ENCODE measurements at regions not wholly inside any gene's neighbourhood (a gene's known extent, or its start where the extent isn't known, plus 50 kb on each side); places are given as distances from the start of the nearest gene placed in this dataset.

DNA sequence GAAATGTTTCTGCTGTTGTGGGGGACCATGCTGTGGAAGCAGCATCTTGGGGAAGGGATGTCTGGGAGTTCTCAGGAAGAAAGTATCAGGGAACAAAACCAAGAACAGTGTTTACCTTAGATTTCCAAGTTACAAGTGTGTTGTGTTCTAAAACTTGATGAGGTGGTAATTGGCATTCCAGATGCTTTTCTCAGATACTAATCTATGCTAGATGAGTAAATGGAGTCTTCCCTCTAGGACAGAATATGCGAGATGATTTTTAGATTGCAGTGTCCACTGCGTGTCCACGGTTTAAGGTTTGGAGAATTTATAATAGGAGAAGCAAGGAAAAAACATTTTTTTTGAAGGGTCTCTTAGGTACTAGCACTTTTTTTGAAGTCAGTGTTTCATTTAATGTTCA lies 436.5 kb downstream of the PCNX1 start:
- TF ChIP-seq, protein P1, sequence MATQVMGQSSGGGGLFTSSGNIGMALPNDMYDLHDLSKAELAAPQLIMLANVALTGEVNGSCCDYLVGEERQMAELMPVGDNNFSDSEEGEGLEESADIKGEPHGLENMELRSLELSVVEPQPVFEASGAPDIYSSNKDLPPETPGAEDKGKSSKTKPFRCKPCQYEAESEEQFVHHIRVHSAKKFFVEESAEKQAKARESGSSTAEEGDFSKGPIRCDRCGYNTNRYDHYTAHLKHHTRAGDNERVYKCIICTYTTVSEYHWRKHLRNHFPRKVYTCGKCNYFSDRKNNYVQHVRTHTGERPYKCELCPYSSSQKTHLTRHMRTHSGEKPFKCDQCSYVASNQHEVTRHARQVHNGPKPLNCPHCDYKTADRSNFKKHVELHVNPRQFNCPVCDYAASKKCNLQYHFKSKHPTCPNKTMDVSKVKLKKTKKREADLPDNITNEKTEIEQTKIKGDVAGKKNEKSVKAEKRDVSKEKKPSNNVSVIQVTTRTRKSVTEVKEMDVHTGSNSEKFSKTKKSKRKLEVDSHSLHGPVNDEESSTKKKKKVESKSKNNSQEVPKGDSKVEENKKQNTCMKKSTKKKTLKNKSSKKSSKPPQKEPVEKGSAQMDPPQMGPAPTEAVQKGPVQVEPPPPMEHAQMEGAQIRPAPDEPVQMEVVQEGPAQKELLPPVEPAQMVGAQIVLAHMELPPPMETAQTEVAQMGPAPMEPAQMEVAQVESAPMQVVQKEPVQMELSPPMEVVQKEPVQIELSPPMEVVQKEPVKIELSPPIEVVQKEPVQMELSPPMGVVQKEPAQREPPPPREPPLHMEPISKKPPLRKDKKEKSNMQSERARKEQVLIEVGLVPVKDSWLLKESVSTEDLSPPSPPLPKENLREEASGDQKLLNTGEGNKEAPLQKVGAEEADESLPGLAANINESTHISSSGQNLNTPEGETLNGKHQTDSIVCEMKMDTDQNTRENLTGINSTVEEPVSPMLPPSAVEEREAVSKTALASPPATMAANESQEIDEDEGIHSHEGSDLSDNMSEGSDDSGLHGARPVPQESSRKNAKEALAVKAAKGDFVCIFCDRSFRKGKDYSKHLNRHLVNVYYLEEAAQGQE (IDR thresholded peaks at IDR 0.05; ENCODE audit: insufficient read depth in 1 of 2, low read depth in 2 of 2, low read length in 2 of 2): no peak
- TF ChIP-seq TAF1 (IDR thresholded peaks at IDR 0.05; ENCODE audit: borderline replicate concordance, insufficient read depth, low read length): no peak
- TF ChIP-seq SIN3A (IDR thresholded peaks at IDR 0.05; ENCODE audit: borderline replicate concordance, insufficient read depth, low read length): no peak
- no peak for TF ChIP-seq FOXP2 (optimal IDR thresholded peaks at IDR 0.05; ENCODE audit: borderline replicate concordance, extremely low read depth, extremely low read length, insufficient read depth)
- TF ChIP-seq POLR2AphosphoS5 (IDR thresholded peaks at IDR 0.05; ENCODE audit: low read depth, low read length): no peak

DNA sequence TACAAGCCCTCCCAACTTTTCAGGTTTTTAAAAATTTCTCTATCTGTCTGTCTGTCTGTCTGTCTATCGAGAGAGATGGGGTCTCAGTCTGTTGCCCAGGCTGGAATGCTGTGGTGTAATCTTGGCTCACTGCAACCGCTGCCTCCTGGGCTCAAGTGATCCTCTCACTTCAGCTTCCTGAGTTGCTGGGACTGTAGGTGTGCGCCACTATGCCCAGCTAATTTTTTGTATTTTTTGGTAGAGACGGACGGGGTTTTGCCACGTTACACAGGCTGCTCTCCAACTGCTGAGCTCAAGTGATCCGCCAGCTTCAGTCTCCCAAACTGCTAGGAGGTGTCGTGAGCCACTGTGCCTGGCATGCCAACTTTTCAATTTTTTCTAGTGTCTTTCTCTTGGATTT lies 437.2 kb downstream of the PCNX1 start:
- TF ChIP-seq SIN3A (IDR thresholded peaks at IDR 0.05; ENCODE audit: borderline replicate concordance, insufficient read depth, low read length) (no peak), TAF1 (IDR thresholded peaks at IDR 0.05; ENCODE audit: borderline replicate concordance, insufficient read depth, low read length) (no peak), POLR2AphosphoS5 (IDR thresholded peaks at IDR 0.05; ENCODE audit: low read depth, low read length) (no peak), FOXP2 (optimal IDR thresholded peaks at IDR 0.05; ENCODE audit: borderline replicate concordance, extremely low read depth, extremely low read length, insufficient read depth) (no peak)
- TF ChIP-seq, protein P1 (IDR thresholded peaks at IDR 0.05; ENCODE audit: insufficient read depth in 1 of 2, low read depth in 2 of 2, low read length in 2 of 2): no peak

DNA sequence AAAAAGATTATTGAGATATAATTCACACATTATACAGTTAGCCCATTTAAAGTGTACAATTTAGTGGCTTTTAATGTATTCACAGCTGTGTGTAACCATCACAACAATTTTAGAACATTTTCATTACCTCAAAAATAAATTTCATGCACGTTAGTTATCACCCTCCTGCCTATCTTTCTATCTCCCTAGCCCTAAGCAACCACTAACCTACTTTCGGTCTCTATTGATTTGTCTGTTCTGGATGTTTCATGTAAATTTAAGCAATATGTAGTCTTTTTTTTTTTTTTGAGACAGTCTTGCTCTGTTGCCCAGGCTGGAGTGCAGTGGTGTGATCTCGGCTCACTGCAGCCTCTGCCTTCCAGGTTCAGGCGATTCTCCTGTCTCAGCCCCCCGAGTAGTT lies 439.4 kb downstream of the PCNX1 start:
- TF ChIP-seq POLR2AphosphoS5 (IDR thresholded peaks at IDR 0.05; ENCODE audit: low read depth, low read length) (no peak), TAF1 (IDR thresholded peaks at IDR 0.05; ENCODE audit: borderline replicate concordance, insufficient read depth, low read length) (no peak), FOXP2 (optimal IDR thresholded peaks at IDR 0.05; ENCODE audit: borderline replicate concordance, extremely low read depth, extremely low read length, insufficient read depth) (no peak), SIN3A (IDR thresholded peaks at IDR 0.05; ENCODE audit: borderline replicate concordance, insufficient read depth, low read length) (no peak)
- TF ChIP-seq, protein P1 (IDR thresholded peaks at IDR 0.05; ENCODE audit: insufficient read depth in 1 of 2, low read depth in 2 of 2, low read length in 2 of 2): no peak

DNA sequence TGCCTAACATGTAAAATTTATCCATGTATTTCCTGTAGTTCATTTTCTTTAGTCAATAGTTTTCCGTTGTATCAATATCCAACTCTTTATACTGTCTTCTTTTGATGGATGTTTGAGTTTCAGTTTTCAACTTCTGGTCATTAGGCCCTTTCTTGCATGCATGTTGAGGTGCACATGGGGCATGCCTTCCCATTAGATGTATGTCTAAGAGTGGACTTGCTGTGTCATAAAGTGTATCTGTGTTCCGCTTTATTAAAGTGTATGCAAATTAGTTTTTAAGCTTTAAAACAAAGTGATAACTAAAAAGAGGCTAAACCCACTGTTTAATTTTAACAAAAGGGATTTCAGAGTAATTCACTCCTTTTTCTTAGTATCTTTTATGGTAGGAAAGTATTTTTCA lies 441.1 kb downstream of the PCNX1 start:
- no peak for TF ChIP-seq POLR2AphosphoS5 (IDR thresholded peaks at IDR 0.05; ENCODE audit: low read depth, low read length)
- no peak for TF ChIP-seq SIN3A (IDR thresholded peaks at IDR 0.05; ENCODE audit: borderline replicate concordance, insufficient read depth, low read length)
- no peak for TF ChIP-seq TAF1 (IDR thresholded peaks at IDR 0.05; ENCODE audit: borderline replicate concordance, insufficient read depth, low read length)
- TF ChIP-seq, protein P1 (IDR thresholded peaks at IDR 0.05; ENCODE audit: insufficient read depth in 1 of 2, low read depth in 2 of 2, low read length in 2 of 2): no peak
- TF ChIP-seq FOXP2 (optimal IDR thresholded peaks at IDR 0.05; ENCODE audit: borderline replicate concordance, extremely low read depth, extremely low read length, insufficient read depth): no peak

DNA sequence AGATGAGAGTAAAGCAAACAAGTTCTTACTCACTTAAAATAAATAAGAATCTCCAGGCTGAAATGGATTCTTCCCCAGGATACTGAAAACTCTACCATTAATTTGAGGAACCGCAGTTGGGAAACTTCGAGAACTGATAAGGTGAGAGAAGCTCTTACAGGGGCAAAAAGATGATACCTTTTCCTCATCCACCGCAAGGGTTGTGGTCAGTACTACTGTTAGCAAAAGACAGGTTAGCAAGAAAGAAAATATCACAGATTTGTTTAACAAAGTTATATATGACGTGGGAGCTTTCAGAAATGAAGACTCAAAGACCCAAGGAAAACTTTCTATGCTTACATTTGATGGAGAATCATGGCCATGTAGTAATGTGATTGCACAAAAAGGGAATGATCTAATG lies 441.6 kb downstream of the PCNX1 start:
- TF ChIP-seq, protein P1 (IDR thresholded peaks at IDR 0.05; ENCODE audit: insufficient read depth in 1 of 2, low read depth in 2 of 2, low read length in 2 of 2): no peak
- no peak for TF ChIP-seq FOXP2 (optimal IDR thresholded peaks at IDR 0.05; ENCODE audit: borderline replicate concordance, extremely low read depth, extremely low read length, insufficient read depth)
- no peak for TF ChIP-seq SIN3A (IDR thresholded peaks at IDR 0.05; ENCODE audit: borderline replicate concordance, insufficient read depth, low read length)
- TF ChIP-seq TAF1 (IDR thresholded peaks at IDR 0.05; ENCODE audit: borderline replicate concordance, insufficient read depth, low read length): no peak
- TF ChIP-seq POLR2AphosphoS5 (IDR thresholded peaks at IDR 0.05; ENCODE audit: low read depth, low read length): no peak
